ENCODE measurements at regions not wholly inside any gene's neighbourhood (a gene's known extent, or its start where the extent isn't known, plus 50 kb on each side); places are given as distances from the start of the nearest gene placed in this dataset.

- ATAC-seq (ENCODE audit: low read depth): no peak
- H3K4me1 Mint-ChIP-seq: no peaks in the 10 kb centered on the region
- Histone ChIP-seq H3K4me2 (replicated peaks; ENCODE audit: low read depth, low read length, poor library complexity, severe bottlenecking) (no peak overlapping the region), H2AFZ (ENCODE audit: insufficient read depth, low read depth, low read length, poor library complexity, severe bottlenecking) (no peak overlapping the region), H3K27me3 (replicated peaks in 1 of 4; ENCODE audit: control extremely low read depth in 1 of 4, control insufficient read depth in 3 of 4, insufficient read depth in 4 of 4, low read length in 3 of 4) (peaks cover 0 to 23% (median 0%) of the 10 kb centered on the region in 4 experiments), H3K27ac (ENCODE audit: low read length in 2 of 2) (no peak overlapping the region), H3K79me2 (ENCODE audit: control insufficient read depth, insufficient read depth, low read length) (no peaks in the 10 kb centered on the region), H3K4me3 (ENCODE audit: control extremely low read depth in 1 of 5, extremely low read depth in 1 of 5, insufficient read depth in 1 of 5, low read depth in 2 of 5, low read length in 4 of 5) (no peak overlapping the region), H3K9ac (ENCODE audit: low read length) (no peak overlapping the region), H3K4me1 (ENCODE audit: control insufficient read depth in 2 of 2, insufficient read depth in 2 of 2, low read length in 2 of 2) (no peaks in the 10 kb centered on the region), H4K20me1 (ENCODE audit: control insufficient read depth, insufficient read depth, low read length, poor library complexity, severe bottlenecking) (no peaks in the 10 kb centered on the region), H3K9me3 (ENCODE audit: control extremely low read depth in 1 of 3, control insufficient read depth in 2 of 3, insufficient read depth in 1 of 3, low read length in 2 of 3) (peaks cover 0 to 5% (median 0%) of the 10 kb centered on the region in 3 donors), H3K36me3 (replicated peaks in 1 of 2; ENCODE audit: control extremely low read depth in 1 of 2, control insufficient read depth in 1 of 2, extremely low read depth in 1 of 2, insufficient read depth in 2 of 2, low read length in 1 of 2) (no peaks in the 10 kb centered on the region)
- CTCF ChIA-PET: interaction anchor here (1.5 kb wide), 1 partner anchor 11 kb away, joined by 3 read pairs; no protein-coding TSS in a partner anchor
- peaks cover 37% of the 10 kb centered on the region for H3K27me3 Mint-ChIP-seq
- DNase-seq: no peak
- H3K27ac Mint-ChIP-seq: no peak overlapping the region
- 100% methylated on average over 1 of the region's 3 CpGs for WGBS (ENCODE audit: insufficient coverage)
- POLR2A ChIA-PET: no interaction called here
- no peaks in the 10 kb centered on the region for H3K9me3 Mint-ChIP-seq (ENCODE audit: insufficient read depth)
- no peak overlapping the region for H3K4me3 Mint-ChIP-seq
- intact Hi-C loops (cut with micrococcal nuclease): no loop called here
- TF ChIP-seq EZH2 (IDR thresholded peaks at IDR 0.05; ENCODE audit: borderline replicate concordance, insufficient read depth, low read depth, low read length, poor library complexity, severe bottlenecking) (no peak), CTCF (IDR thresholded peaks at IDR 0.05) (no peak)
These were observed 230.1 kb downstream of the NFATC2 start for GRCh38 chr20:51312480-51312783.

DNA sequence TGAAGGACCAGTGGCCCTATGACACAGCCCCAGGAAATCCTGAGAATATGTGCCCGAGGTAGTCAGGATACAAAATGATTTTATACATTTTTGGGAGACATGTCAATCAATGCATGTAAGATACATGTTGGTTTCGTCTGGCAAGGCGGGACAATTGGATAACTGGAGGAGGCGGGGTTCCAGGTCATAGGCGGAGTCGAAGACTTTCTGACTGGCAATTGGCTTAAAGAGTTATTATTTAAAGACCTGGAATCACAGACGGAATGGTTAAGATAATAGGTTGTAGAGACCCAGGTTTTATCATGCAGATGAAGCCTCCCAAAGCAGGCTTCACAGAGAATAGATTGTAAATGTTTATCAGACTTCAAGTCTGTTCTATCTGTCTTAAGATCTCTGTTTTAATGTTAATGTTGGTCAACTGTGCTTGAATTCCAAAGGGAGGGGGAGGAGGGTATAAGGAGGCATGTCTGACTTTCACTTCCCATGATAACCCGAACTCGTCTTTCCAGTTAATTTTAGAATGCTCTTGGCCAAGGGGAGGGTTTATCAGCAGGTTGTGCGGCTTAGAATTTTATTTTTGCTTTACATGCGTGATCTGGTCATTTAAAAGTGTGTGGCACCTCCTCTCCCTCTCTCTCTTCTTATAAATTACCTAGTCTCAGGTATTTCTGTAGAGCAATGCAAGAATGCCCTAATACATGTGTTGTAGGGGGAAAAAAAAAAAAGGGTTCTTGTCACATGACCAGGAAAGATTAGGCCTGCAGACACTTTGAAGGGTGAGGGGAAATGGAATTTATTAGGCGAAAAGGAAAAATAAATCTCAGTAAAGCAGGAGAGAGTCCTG, 230.7 kb downstream of the NFATC2 start:
- Histone ChIP-seq H3K9ac (ENCODE audit: low read length) (no peak overlapping the region), H3K36me3 (replicated peaks in 1 of 2; ENCODE audit: control extremely low read depth in 1 of 2, control insufficient read depth in 1 of 2, extremely low read depth in 1 of 2, insufficient read depth in 2 of 2, low read length in 1 of 2) (no peaks in the 10 kb centered on the region), H3K4me2 (replicated peaks; ENCODE audit: low read depth, low read length, poor library complexity, severe bottlenecking) (no peak overlapping the region), H3K27me3 (replicated peaks in 1 of 4; ENCODE audit: control extremely low read depth in 1 of 4, control insufficient read depth in 3 of 4, insufficient read depth in 4 of 4, low read length in 3 of 4) (peaks cover 0 to 26% (median 0%) of the 10 kb centered on the region in 4 experiments), H2AFZ (ENCODE audit: insufficient read depth, low read depth, low read length, poor library complexity, severe bottlenecking) (no peak overlapping the region), H3K79me2 (ENCODE audit: control insufficient read depth, insufficient read depth, low read length) (no peaks in the 10 kb centered on the region), H3K27ac (ENCODE audit: low read length in 2 of 2) (no peak overlapping the region), H3K4me1 (ENCODE audit: control insufficient read depth in 2 of 2, insufficient read depth in 2 of 2, low read length in 2 of 2) (peaks cover 0 to 2% of the 10 kb centered on the region in 2 donors), H3K4me3 (ENCODE audit: control extremely low read depth in 1 of 5, extremely low read depth in 1 of 5, insufficient read depth in 1 of 5, low read depth in 2 of 5, low read length in 4 of 5) (no peak overlapping the region), H3K9me3 (ENCODE audit: control extremely low read depth in 1 of 3, control insufficient read depth in 2 of 3, insufficient read depth in 1 of 3, low read length in 2 of 3) (peaks cover 0 to 5% (median 0%) of the 10 kb centered on the region in 3 donors), H4K20me1 (ENCODE audit: control insufficient read depth, insufficient read depth, low read length, poor library complexity, severe bottlenecking) (no peaks in the 10 kb centered on the region)
- H3K4me3 Mint-ChIP-seq: no peak overlapping the region
- H3K9me3 Mint-ChIP-seq (ENCODE audit: insufficient read depth): no peaks in the 10 kb centered on the region
- intact Hi-C loops (cut with micrococcal nuclease): no loop called here
- no peak overlapping the region for H3K27ac Mint-ChIP-seq
- H3K27me3 Mint-ChIP-seq: peaks cover 39% of the 10 kb centered on the region
- peaks cover 2% of the 10 kb centered on the region for H3K4me1 Mint-ChIP-seq
- no peak for DNase-seq
- whole genome bisulfite sequencing (ENCODE audit: insufficient coverage): 84% methylated on average over 7 of the region's 12 CpGs
- ChIA-PET CTCF (interaction anchor here (1.5 to 8.8 kb wide), 2 partner anchors 10 to 325 kb away, joined by 3 to 314 read pairs; no protein-coding TSS in a partner anchor), POLR2A (no interaction called here)
- TF ChIP-seq EZH2 (IDR thresholded peaks at IDR 0.05; ENCODE audit: borderline replicate concordance, insufficient read depth, low read depth, low read length, poor library complexity, severe bottlenecking) (no peak), CTCF (IDR thresholded peaks at IDR 0.05) (no peak)
- ATAC-seq (ENCODE audit: low read depth): no peak
